MM.1S (cell line): ENCODE measurements at regions not wholly inside any gene's neighbourhood (a gene's known extent, or its start where the extent isn't known, plus 50 kb on each side); places are given as distances from the start of the nearest gene placed in this dataset.

Experiments used
- EZH2 ChIP-seq: fragments of 300-600 bp; sonication (generic); optimal IDR thresholded peaks from 2 replicates; pipeline ENCODE3; 2017; ENCODE audit warnings: low read depth, mild to moderate bottlenecking, antibody characterized with exemption, low read length, mixed read lengths
- TF ChIP-seq, protein P1 (sequence below): fragments of 300-600 bp; sonication (generic); IDR thresholded peaks from 2 replicates; pipeline ENCODE4 v1.5.1; 2016; ENCODE audit warnings: antibody characterized with exemption, low read length, mixed read lengths

DNA sequence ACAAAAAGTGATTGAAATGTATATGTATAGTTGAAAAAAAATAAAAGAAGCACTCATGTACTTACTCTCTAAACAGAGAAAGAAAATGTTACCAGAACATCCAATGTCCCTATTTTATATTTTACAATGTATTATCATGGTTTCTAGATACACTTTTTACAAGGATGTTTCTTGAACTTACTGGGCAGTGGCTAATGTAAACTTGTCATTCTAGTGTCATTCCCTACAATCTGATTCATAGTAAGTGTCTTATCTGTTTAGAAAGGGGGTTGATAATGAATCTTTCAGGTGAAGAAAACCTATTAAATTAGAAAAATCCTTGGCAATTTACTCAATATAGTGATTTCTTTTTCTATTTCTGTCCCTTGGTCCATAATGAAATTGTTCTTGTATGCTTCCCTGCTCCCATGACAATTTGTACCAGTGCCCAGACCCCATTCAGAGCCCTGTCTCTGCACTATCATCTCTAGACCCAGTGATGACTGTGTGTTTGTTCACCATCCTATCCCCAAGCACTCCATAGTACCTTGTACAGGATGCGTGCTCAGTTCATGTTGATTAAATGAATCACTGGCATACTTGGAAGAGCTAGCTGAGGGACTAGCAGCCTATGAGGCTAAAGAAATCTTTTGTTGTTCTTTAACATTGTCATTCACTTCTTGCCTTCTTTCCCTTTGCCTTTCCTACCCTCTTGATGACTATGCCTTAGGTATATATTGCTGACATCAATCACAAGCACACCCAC is 101.2 kb downstream of the HMHB1 start:
- TF ChIP-seq, protein P1, sequence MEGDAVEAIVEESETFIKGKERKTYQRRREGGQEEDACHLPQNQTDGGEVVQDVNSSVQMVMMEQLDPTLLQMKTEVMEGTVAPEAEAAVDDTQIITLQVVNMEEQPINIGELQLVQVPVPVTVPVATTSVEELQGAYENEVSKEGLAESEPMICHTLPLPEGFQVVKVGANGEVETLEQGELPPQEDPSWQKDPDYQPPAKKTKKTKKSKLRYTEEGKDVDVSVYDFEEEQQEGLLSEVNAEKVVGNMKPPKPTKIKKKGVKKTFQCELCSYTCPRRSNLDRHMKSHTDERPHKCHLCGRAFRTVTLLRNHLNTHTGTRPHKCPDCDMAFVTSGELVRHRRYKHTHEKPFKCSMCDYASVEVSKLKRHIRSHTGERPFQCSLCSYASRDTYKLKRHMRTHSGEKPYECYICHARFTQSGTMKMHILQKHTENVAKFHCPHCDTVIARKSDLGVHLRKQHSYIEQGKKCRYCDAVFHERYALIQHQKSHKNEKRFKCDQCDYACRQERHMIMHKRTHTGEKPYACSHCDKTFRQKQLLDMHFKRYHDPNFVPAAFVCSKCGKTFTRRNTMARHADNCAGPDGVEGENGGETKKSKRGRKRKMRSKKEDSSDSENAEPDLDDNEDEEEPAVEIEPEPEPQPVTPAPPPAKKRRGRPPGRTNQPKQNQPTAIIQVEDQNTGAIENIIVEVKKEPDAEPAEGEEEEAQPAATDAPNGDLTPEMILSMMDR = no peak
- no peak for TF ChIP-seq EZH2
